NB4 (cell line): ENCODE measurements at regions not wholly inside any gene's neighbourhood (a gene's known extent, or its start where the extent isn't known, plus 50 kb on each side); places are given as distances from the start of the nearest gene placed in this dataset.

Source experiments
- CTCF ChIP-seq: IDR thresholded peaks from one replicate; pipeline ENCODE4 v1.5.1; 2012; ENCODE audit warnings: low read depth, low read length
- MAX ChIP-seq: IDR thresholded peaks from 2 replicates; pipeline ENCODE4 v1.6.1; 2011; ENCODE audit warnings: low read depth, low read length
- MYC ChIP-seq: IDR thresholded peaks from 2 replicates; pipeline ENCODE4 v1.6.1; 2011; ENCODE audit warnings: low read depth, low read length
- POLR2A ChIP-seq: IDR thresholded peaks from 2 replicates; pipeline ENCODE4 v1.6.1; 2011; ENCODE audit warnings: mild to moderate bottlenecking; ENCODE audit not compliant: insufficient read length; ENCODE audit errors: extremely low read depth

GRCh38 chr1:219359126-219359525, 185.4 kb downstream of the LYPLAL1 start:
- TF ChIP-seq CTCF = no peak
- TF ChIP-seq POLR2A = no peak
- no peak for TF ChIP-seq MAX
- TF ChIP-seq MYC = no peak
